SK-N-MC (cell line): ENCODE measurements at regions not wholly inside any gene's neighbourhood (a gene's known extent, or its start where the extent isn't known, plus 50 kb on each side); places are given as distances from the start of the nearest gene placed in this dataset.
"Not testable (repeated sequence)": the region's sequence is repeated elsewhere in the genome, so short reads cannot be mapped to it uniquely, and the experiment has no call there.

Experiments used
- DNase-seq: peaks from one replicate; pipeline ENCODE4 v3.0.0-alpha.2; 2011; ENCODE audit warnings: low read depth, low spot score
- H3K27ac ChIP-seq: fragments of 200-600 bp; sonication (generic); 2 replicates; pipeline ENCODE4 v1.5.1; 2016; ENCODE audit warnings: mixed run types
- H3K36me3 ChIP-seq: fragments of 200-600 bp; sonication (generic); 2 replicates; pipeline ENCODE4 v1.6.1; 2017; ENCODE audit warnings: antibody characterized with exemption, low read length, mixed read lengths; ENCODE audit not compliant: insufficient read depth
- H3K4me3 ChIP-seq: fragments of 200-600 bp; sonication (generic); 2 replicates; pipeline ENCODE4 v1.5.1; 2016
- H3K9ac ChIP-seq: fragments of 200-600 bp; sonication (generic); 2 replicates; pipeline ENCODE4 v1.8.0; 2017; ENCODE audit warnings: mixed run types, mixed read lengths; ENCODE audit not compliant: insufficient read length
- H3K9me3 ChIP-seq: fragments of 200-600 bp; sonication (generic); 2 replicates; pipeline ENCODE4 v1.6.1; 2017; ENCODE audit warnings: low read depth, mild to moderate bottlenecking, antibody characterized with exemption, low read length, moderate library complexity, mixed read lengths
- EZH2 ChIP-seq: fragments of 200-600 bp; sonication (generic); IDR thresholded peaks from one replicate; pipeline ENCODE4 v1.6.1; 2017; ENCODE audit warnings: antibody characterized with exemption
- FOXP2 ChIP-seq: optimal IDR thresholded peaks from 2 replicates; pipeline ENCODE3; 2011; ENCODE audit warnings: mild to moderate bottlenecking, moderate library complexity; ENCODE audit not compliant: insufficient read depth; ENCODE audit errors: extremely low read length, control extremely low read depth
- POLR2AphosphoS5 ChIP-seq: IDR thresholded peaks from 2 replicates; pipeline ENCODE4 v1.6.1; 2012; ENCODE audit warnings: mild to moderate bottlenecking, low read depth, low read length, borderline replicate concordance

DNA sequence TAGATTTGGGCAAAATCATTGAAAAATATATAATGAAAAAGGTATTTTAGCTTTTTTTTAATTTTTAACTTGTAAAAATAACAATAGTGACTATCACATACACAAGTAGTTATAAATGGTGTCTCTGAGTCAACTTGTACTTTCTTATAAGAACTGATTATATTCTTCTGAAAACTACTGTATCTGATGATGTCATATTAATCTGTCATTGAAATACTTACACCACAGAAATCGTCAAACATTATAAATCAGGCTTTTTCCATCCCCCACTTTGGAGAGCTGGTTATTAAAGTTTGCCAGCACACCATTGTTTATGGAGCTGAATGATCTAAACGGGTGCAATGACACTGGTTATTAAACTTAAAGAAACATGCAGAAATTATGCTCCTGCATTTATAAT lies 1259.6 kb upstream of the CNTN5 start:
- H3K9ac ChIP-seq: no peak overlapping the region
- no peaks in the 10 kb centered on the region for H3K36me3 ChIP-seq
- no peak overlapping the region for H3K27ac ChIP-seq
- TF ChIP-seq FOXP2 (no peak), EZH2 (no peak), POLR2AphosphoS5 (no peak)
- DNase-seq: no peak
- no peak overlapping the region for H3K4me3 ChIP-seq
- no peaks in the 10 kb centered on the region for H3K9me3 ChIP-seq

DNA sequence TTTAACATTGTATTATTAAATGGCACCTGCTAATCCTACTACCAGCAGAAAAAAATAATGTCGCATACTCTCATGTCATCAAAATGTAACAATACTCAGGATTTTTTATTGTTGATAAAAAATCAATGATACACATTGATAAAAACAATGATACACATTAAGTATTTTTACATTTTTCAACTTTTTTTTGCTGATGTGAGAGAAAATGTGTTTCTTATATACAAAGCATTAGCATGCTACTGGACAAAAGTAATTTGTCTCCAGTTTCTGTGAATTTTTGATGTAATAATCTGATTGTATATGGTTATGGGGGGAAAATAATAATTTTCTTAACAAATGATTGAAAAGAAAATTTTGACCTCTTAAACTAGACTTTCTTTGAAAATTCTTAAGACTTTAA lies 1256.6 kb upstream of the CNTN5 start:
- Histone ChIP-seq H3K9ac (no peak overlapping the region), H3K27ac (no peak overlapping the region), H3K4me3 (no peak overlapping the region), H3K36me3 (no peaks in the 10 kb centered on the region), H3K9me3 (no peaks in the 10 kb centered on the region)
- TF ChIP-seq POLR2AphosphoS5: no peak
- no peak for TF ChIP-seq FOXP2
- no peak for TF ChIP-seq EZH2
- no peak for DNase-seq

DNA sequence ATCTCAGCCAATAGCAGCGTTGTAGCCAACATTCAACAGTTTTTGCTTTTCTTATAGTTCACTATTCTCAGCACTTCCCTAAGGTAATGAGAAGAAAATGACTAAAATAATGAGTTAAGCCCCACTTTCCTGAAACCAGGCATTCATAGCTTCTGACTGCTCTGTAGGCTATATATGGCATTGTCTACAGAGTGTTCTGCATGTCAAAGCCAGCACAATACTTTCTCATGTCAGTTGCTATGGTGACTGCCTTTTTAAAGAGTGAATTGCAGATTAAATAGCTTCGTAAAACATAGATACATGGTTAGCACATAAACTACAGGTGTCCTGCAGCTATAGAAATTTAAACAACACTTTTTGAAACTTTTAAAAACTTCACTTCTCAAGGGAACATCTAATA lies 1256.1 kb upstream of the CNTN5 start:
- no peak for TF ChIP-seq EZH2
- TF ChIP-seq FOXP2: no peak
- TF ChIP-seq POLR2AphosphoS5: no peak
- H3K9ac ChIP-seq: no peak overlapping the region
- no peak overlapping the region for H3K4me3 ChIP-seq
- no peaks in the 10 kb centered on the region for H3K36me3 ChIP-seq
- H3K9me3 ChIP-seq: no peaks in the 10 kb centered on the region
- H3K27ac ChIP-seq: no peak overlapping the region
- DNase-seq: no peak

DNA sequence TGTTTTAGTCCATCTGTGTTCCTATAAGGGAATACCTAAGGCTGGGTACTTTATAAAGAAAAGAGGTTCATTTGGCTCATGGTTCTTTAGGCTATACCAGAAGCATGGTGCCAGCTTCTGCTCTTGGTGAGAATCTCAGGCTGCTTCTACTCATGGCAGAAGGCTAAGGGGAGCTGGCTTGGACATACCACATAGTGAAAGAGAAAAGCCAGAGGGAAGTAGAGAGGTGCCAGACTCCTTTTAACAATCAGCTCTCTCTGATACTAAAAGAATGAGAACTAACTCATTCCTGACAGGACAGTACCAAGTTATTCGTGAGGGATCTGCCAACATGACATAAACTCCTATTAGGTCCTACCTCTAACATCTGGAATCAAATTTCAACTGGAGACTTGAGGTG lies 1250.2 kb upstream of the CNTN5 start:
- Histone ChIP-seq H3K27ac (no peak overlapping the region), H3K9ac (no peak overlapping the region), H3K9me3 (no peaks in the 10 kb centered on the region), H3K36me3 (no peaks in the 10 kb centered on the region), H3K4me3 (no peak overlapping the region)
- no peak for DNase-seq
- TF ChIP-seq POLR2AphosphoS5 (no peak), FOXP2 (no peak), EZH2 (no peak)

DNA sequence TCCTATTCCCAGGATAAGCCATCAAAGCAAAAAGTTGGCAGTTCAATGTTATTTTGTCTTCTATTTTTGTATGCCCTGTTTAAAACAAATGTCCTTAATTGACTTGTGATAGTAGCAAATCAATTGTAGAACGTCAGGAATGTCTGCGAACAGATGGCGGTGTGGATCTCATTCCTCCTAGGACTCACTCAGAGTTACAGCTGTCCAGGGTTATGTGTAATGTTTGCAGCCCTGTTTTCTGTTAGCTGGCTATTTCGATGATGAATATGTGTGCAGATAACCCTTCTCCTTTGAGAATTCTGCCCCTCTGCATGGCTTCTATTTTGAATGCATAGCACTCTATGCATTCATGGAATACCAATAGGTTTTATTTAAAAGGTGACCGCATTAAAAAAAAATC lies 1248.0 kb upstream of the CNTN5 start:
- H3K9me3 ChIP-seq: no peaks in the 10 kb centered on the region
- TF ChIP-seq POLR2AphosphoS5 (no peak), FOXP2 (no peak), EZH2 (no peak)
- no peak for DNase-seq
- H3K27ac ChIP-seq: no peak overlapping the region
- no peaks in the 10 kb centered on the region for H3K36me3 ChIP-seq
- no peak overlapping the region for H3K4me3 ChIP-seq
- H3K9ac ChIP-seq: no peak overlapping the region

DNA sequence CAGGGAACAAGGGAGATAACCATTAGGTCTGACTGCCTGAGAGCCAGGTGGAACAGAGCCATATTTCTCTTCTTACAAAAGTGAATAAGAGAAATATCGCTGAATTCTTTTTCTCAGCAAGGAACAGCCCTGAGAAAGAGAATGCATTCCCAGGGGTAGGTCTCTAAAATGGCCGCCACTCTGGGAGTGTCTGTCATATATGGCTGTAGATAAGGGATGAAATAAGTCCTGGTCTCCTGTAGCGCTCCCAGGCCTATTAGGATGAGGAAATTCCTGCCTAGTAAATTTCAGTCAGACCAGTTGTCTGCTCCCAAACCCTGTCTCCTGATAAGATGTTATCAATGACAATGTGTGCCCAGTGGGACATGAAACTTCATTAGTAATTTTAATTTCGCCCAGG lies 1236.4 kb upstream of the CNTN5 start:
- H3K9ac ChIP-seq, DNase-seq, H3K4me3 ChIP-seq, H3K9me3 ChIP-seq, H3K36me3 ChIP-seq, H3K27ac ChIP-seq: not testable (repeated sequence)

DNA sequence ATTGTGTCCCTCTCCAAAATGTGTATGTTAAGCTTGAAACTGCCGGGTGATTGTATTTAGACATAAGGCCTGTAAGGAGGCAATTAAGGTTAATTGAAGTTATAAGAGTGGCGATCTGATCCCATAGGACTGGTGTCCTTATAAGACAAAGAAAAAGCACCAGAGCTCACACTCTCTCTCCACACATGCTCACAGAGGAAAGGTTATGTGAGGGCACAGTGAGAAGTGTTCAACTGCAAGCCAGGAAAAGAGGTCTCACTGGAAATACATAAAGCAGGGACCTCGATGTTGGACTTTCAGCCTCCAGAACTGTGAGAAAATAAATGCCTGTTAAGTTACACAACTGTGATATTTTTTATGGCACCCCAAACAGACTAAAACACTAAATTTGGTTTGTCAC lies 1233.8 kb upstream of the CNTN5 start:
- Histone ChIP-seq H3K36me3 (no peaks in the 10 kb centered on the region), H3K9me3 (no peaks in the 10 kb centered on the region), H3K27ac (no peak overlapping the region), H3K9ac (no peak overlapping the region), H3K4me3 (no peak overlapping the region)
- DNase-seq: no peak
- TF ChIP-seq POLR2AphosphoS5 (no peak), EZH2 (no peak), FOXP2 (no peak)

DNA sequence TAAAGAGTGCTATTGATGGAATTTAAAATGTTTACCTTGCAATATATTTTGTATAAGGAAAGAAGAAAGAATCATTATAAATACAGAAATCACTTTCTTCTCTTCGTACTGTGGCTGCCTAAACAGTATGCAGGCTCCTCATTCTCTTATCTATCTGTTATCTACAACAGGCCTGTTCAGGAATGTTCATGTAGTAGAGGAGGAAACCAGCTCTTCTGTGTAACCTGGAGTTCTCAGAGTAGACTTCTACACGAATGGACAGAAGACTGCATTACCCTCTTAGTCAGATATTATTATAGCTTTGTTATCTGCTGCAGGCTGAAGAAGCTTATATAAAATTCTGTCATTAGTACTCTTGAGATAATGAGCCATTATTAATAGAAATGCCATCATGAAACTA lies 1225.9 kb upstream of the CNTN5 start:
- DNase-seq: no peak
- TF ChIP-seq POLR2AphosphoS5 (no peak), EZH2 (no peak), FOXP2 (no peak)
- H3K9me3 ChIP-seq: no peaks in the 10 kb centered on the region

DNA sequence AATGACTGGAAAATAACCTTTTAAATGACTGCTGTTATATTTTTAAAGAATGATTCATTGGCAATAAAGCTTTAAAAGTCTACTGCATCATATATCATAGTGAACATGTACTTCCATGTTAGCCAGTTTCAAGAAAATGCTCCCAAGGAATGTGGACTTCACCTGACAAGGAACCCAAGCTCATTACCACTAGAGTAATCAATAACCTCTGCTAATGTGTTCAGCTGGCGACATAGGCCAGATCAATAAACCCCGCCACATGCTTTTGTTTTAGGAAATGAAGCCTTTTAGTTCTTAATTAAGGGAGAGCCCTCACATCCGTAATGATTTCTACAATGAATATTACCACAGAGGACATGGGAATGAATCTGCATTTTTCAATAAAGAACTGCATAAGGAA lies 1219.9 kb upstream of the CNTN5 start:
- Histone ChIP-seq H3K9me3 (no peaks in the 10 kb centered on the region), H3K27ac (no peak overlapping the region), H3K9ac (no peak overlapping the region), H3K36me3 (no peaks in the 10 kb centered on the region), H3K4me3 (no peak overlapping the region)
- TF ChIP-seq FOXP2 (no peak), EZH2 (no peak), POLR2AphosphoS5 (no peak)
- no peak for DNase-seq

More for the DNA sequence above, 1225.9 kb upstream of the CNTN5 start:
- Histone ChIP-seq H3K27ac (no peak overlapping the region), H3K9ac (no peak overlapping the region), H3K36me3 (no peaks in the 10 kb centered on the region), H3K4me3 (no peak overlapping the region)
